HepG2 (cell line): ENCODE measurements at regions not wholly inside any gene's neighbourhood (a gene's known extent, or its start where the extent isn't known, plus 50 kb on each side); places are given as distances from the start of the nearest gene placed in this dataset.

ENCODE experiments used
- ATAC-seq: fragments of 200-7000 bp; cut with Tn5 transposase; 3 replicates; pipeline ENCODE4 v1.9.1; 2020; ENCODE audit warnings: mild to moderate bottlenecking, moderate library complexity
- BruUV-seq: library from RNA; stranded (reverse); fragments of 400-500 nt; replicated peaks from 2 replicates; lab custom pipeline; 2021; lab: Mats Ljungman, UMichigan
- CTCF ChIA-PET: fragments of 300-600 bp; formaldehyde crosslinking; extraction: SDS; loops from one replicate; lab custom pipeline; 2021; ENCODE audit warnings: low total read pairs, inconsistent platforms, low intra/inter-chr PET ratio; lab: Yijun Ruan, JAX
- POLR2A ChIA-PET: fragments of 350-600 bp; sonication (Branson Sonifier 250); formaldehyde crosslinking; loops from one replicate; lab custom pipeline; 2020; ENCODE audit warnings: antibody characterized with exemption, inconsistent platforms; lab: Yijun Ruan, JAX
- DNase-seq: peaks from one replicate; pipeline ENCODE4 v3.0.0-alpha.2; 2015; ENCODE audit warnings: low spot score
- FAIRE-seq: peaks from 3 replicates; lab custom pipeline; 2011; peaks lifted over from hg19 to GRCh38; lab: Jason Lieb, UNC
- H2AFZ ChIP-seq: one replicate; pipeline ENCODE4 v1.6.1; 2011; ENCODE audit warnings: low read length, inconsistent platforms
- H3K27ac ChIP-seq: fragments of 300-600 bp; 3 replicates; pipeline ENCODE4 v1.8.0; 2011; ENCODE audit warnings: mixed run types, mild to moderate bottlenecking, mixed read lengths, low read length, inconsistent platforms; ENCODE audit not compliant: insufficient read depth; ENCODE audit errors: extremely low read length
- H3K27me3 ChIP-seq, 2 experiments: fragments of 200-600 bp in 1 of 2; 2 replicates in 1 of 2; 3 replicates in 1 of 2; pipeline versions ENCODE4 v1.6.0 to v1.8.0; 2011; ENCODE audit warnings: low read length in 2 of 2, mild to moderate bottlenecking in 2 of 2, moderate library complexity in 2 of 2, inconsistent platforms in 1 of 2; ENCODE audit not compliant: insufficient read depth in 2 of 2, control insufficient read depth in 1 of 2
- H3K36me3 ChIP-seq, 2 experiments: fragments of 200-600 bp in 1 of 2; replicated peaks in 1 of 2; 2 replicates in 1 of 2; 3 replicates in 1 of 2; pipeline versions ENCODE4 v1.5.1 to v1.8.0; 2011; ENCODE audit warnings: low read length in 2 of 2, inconsistent platforms in 1 of 2; ENCODE audit not compliant: insufficient read depth in 2 of 2, control insufficient read depth in 1 of 2
- H3K4me1 ChIP-seq: 2 replicates; pipeline ENCODE4 v1.5.1; 2012; ENCODE audit warnings: low read length, inconsistent platforms; ENCODE audit not compliant: insufficient read depth
- H3K4me2 ChIP-seq: 2 replicates; pipeline ENCODE4 v1.6.0; 2011; ENCODE audit warnings: low read depth, low read length, inconsistent platforms
- H3K4me3 ChIP-seq, 3 experiments: fragments of 200-600 bp in 1 of 3; sonication (generic), shearing (Covaris generic) in 1 of 3; replicated peaks in 1 of 3; 2 replicates each; pipeline ENCODE4 v1.5.1; 2011 to 2016; ENCODE audit warnings: low read length in 3 of 3, inconsistent platforms in 2 of 3, low read depth in 2 of 3, mild to moderate bottlenecking in 2 of 3, control low read depth in 1 of 3, mixed read lengths in 1 of 3; ENCODE audit not compliant: insufficient read depth in 1 of 3
- H3K79me2 ChIP-seq: one replicate; pipeline ENCODE4 v1.6.1; 2011; ENCODE audit warnings: low read length, inconsistent platforms; ENCODE audit not compliant: insufficient read depth
- H3K9ac ChIP-seq: 2 replicates; pipeline ENCODE4 v1.6.0; 2011; ENCODE audit warnings: mild to moderate bottlenecking, low read depth, low read length, inconsistent platforms; ENCODE audit not compliant: insufficient read depth
- H3K9me3 ChIP-seq: 2 replicates; pipeline ENCODE4 v1.5.1; 2012; ENCODE audit warnings: mild to moderate bottlenecking, low read length
- H4K20me1 ChIP-seq: 2 replicates; pipeline ENCODE4 v1.6.0; 2011; ENCODE audit warnings: inconsistent platforms, mild to moderate bottlenecking, low read length, moderate library complexity; ENCODE audit not compliant: insufficient read depth
- CHD4 ChIP-seq: fragments of 200-600 bp; sonication (generic); IDR thresholded peaks from 2 replicates; pipeline ENCODE4 v1.7.0; 2017; ENCODE audit warnings: mild to moderate bottlenecking, low read length, borderline replicate concordance
- E2F1 ChIP-seq: sonication (generic); formaldehyde crosslinking; IDR thresholded peaks from 2 replicates; pipeline ENCODE4 v1.5.0; 2020; ENCODE audit warnings: missing genetic modification reagents
- ELK4 ChIP-seq: sonication (generic); formaldehyde crosslinking; IDR thresholded peaks from 2 replicates; pipeline ENCODE4 v1.9.0; 2021; ENCODE audit warnings: missing genetic modification reagents, borderline replicate concordance
- HNRNPL ChIP-seq: fragments of 200-400 bp; formaldehyde crosslinking; IDR thresholded peaks from 2 replicates; pipeline ENCODE4 v1.6.1; 2017; ENCODE audit warnings: mild to moderate bottlenecking, low read depth, low read length
- PREB ChIP-seq: sonication (generic); formaldehyde crosslinking; IDR thresholded peaks from 2 replicates; pipeline ENCODE4 v1.4.0; 2020; ENCODE audit warnings: missing genetic modification reagents
- RFXANK ChIP-seq: IDR thresholded peaks from 2 replicates; pipeline ENCODE4 v1.6.1; 2016
- ZBTB38 ChIP-seq: sonication (generic); formaldehyde crosslinking; IDR thresholded peaks from 2 replicates; pipeline ENCODE4 v1.5.1; 2020; ENCODE audit warnings: mild to moderate bottlenecking, missing genetic modification reagents
- ZNF253 ChIP-seq: sonication (generic); formaldehyde crosslinking; IDR thresholded peaks from 2 replicates; pipeline ENCODE4 v1.8.0; 2022; ENCODE audit warnings: mild to moderate bottlenecking, missing genetic modification reagents, borderline replicate concordance
- ZNF761 ChIP-seq: sonication (generic); formaldehyde crosslinking; conservative IDR thresholded peaks from 2 replicates; pipeline ENCODE4 v1.4.0; 2020; ENCODE audit warnings: mild to moderate bottlenecking, missing genetic modification reagents
- ZNF800 ChIP-seq: sonication (generic); formaldehyde crosslinking; IDR thresholded peaks from 2 replicates; pipeline ENCODE4 v1.4.0; 2020; ENCODE audit warnings: missing genetic modification reagents
- ZNF883 ChIP-seq: sonication (generic); formaldehyde crosslinking; IDR thresholded peaks from 2 replicates; pipeline ENCODE4 v1.5.1; 2020; ENCODE audit warnings: mild to moderate bottlenecking, missing genetic modification reagents; ENCODE audit errors: not compliant biosample characterization
- WGBS: methylation state at CpG from one replicate; pipeline ENCODE4 v1.1.6; 2017; ENCODE audit warnings: low lambda C conversion rate; 5-methylcytosine and 5-hydroxymethylcytosine counted together
- in situ Hi-C: cut with HindIII; loops from 2 replicates; pipeline ENCODE4 v1.10.0; 2017; ENCODE audit warnings: low pct_unique_long_range_greater_than_20kb; ENCODE audit not compliant: extremely low pct_ligation_motif_present
- intact Hi-C: fragments of 100-400 bp; cut with micrococcal nuclease; formaldehyde crosslinking; loops from one replicate; pipeline ENCODE4 v1.10.0; 2022; ENCODE audit not compliant: unreplicated experiment

GRCh38 chr15:66844747-66845145 is 142.7 kb downstream of the SMAD6 start:
- Histone ChIP-seq H3K4me1 (peaks cover 39% of the 10 kb centered on the region), H3K4me2 (no peak overlapping the region), H3K27me3 (peaks cover 8 to 31% of the 10 kb centered on the region in 2 experiments), H3K27ac (no peak overlapping the region), H3K9me3 (no peaks in the 10 kb centered on the region), H3K4me3 (no peak overlapping the region), H2AFZ (no peak overlapping the region), H3K79me2 (no peaks in the 10 kb centered on the region), H3K36me3 (no peaks in the 10 kb centered on the region), H4K20me1 (peaks cover 3% of the 10 kb centered on the region; the same call in 1 of the 2 replicates), H3K9ac (no peak overlapping the region)
- BruUV-seq = no TSS peak
- TF ChIP-seq ZNF761 (no peak), ZNF883 (CRISPR knock-in tag) (no peak), ZNF253 (CRISPR knock-in tag) (no peak), PREB (CRISPR knock-in tag) (no peak), RFXANK (CRISPR knock-in tag) (no peak), HNRNPL (no peak), CHD4 (no peak), E2F1 (no peak), ELK4 (CRISPR knock-in tag) (no peak), ZBTB38 (CRISPR knock-in tag) (no peak), ZNF800 (CRISPR knock-in tag) (no peak)
- FAIRE-seq = no peak
- ChIA-PET CTCF (no interaction called here), POLR2A (interaction anchor here (1.2 kb wide), 1 partner anchor 144 kb away, joined by 3 read pairs; no protein-coding TSS in a partner anchor)
- no peak for DNase-seq
- in situ Hi-C loops = loop anchor here (5.0 to 10.0 kb wide), 3 partner anchors 60 to 242 kb away; partner anchors contain the start of gene SMAD6
- intact Hi-C loops = loop anchor here (5.0 kb wide), 1 partner anchor 142 kb away; the partner anchor contains the start of gene SMAD6
- WGBS = 68% methylated on average over 3 of the region's 5 CpGs
- no peak for ATAC-seq
